Liver (tissue), 3 donors: ENCODE measurements at regions not wholly inside any gene's neighbourhood (a gene's known extent, or its start where the extent isn't known, plus 50 kb on each side); places are given as distances from the start of the nearest gene placed in this dataset.

Experiments used
- CTCF ChIP-seq: fragments of 150-350 bp; IDR thresholded peaks from 2 replicates; pipeline ENCODE4 v1.5.1; 2017; ENCODE audit warnings: improper control_type of control experiment, low read depth, low read length; ENCODE audit not compliant: missing input control
- JUND ChIP-seq, 2 donors: IDR thresholded peaks; 2 replicates each; pipeline ENCODE4 v1.6.1; 2016; ENCODE audit warnings: antibody characterized with exemption in 2 of 2
- MAX ChIP-seq: IDR thresholded peaks from 2 replicates; pipeline ENCODE4 v1.6.1; 2016; ENCODE audit warnings: antibody characterized with exemption
- RAD21 ChIP-seq, 2 donors: IDR thresholded peaks; 2 replicates each; pipeline ENCODE4 v1.6.1; 2016; ENCODE audit warnings: antibody characterized with exemption in 2 of 2, mild to moderate bottlenecking in 2 of 2
- SP1 ChIP-seq: IDR thresholded peaks from 2 replicates; pipeline ENCODE4 v1.6.1; 2018; ENCODE audit warnings: antibody characterized with exemption, mild to moderate bottlenecking
- TAF1 ChIP-seq: conservative IDR thresholded peaks from 2 replicates; pipeline ENCODE4 v1.6.1; 2016; ENCODE audit warnings: antibody characterized with exemption, mild to moderate bottlenecking
- ZBTB33 ChIP-seq: IDR thresholded peaks from 2 replicates; pipeline ENCODE4 v1.6.1; 2016; ENCODE audit warnings: antibody characterized with exemption
- donor health status: healthy.
- donor health status: healthy.

GRCh38 chr6:115194981-115195638, 852.3 kb upstream of the HS3ST5 start:
- TF ChIP-seq CTCF (no peak), MAX (no peak), ZBTB33 (no peak), TAF1 (no peak), SP1 (no peak), RAD21 (IDR thresholded peaks at IDR 0.05) (no peak), JUND (IDR thresholded peaks at IDR 0.05) (no peak)
